CMK (cell line): ENCODE measurements at regions not wholly inside any gene's neighbourhood (a gene's known extent, or its start where the extent isn't known, plus 50 kb on each side); places are given as distances from the start of the nearest gene placed in this dataset.
"Not testable (repeated sequence)": the region's sequence is repeated elsewhere in the genome, so short reads cannot be mapped to it uniquely, and the experiment has no call there.

Experiments used
- DNase-seq: peaks from one replicate; pipeline ENCODE4 v3.0.0-alpha.2; 2010; ENCODE audit warnings: low read depth

DNA sequence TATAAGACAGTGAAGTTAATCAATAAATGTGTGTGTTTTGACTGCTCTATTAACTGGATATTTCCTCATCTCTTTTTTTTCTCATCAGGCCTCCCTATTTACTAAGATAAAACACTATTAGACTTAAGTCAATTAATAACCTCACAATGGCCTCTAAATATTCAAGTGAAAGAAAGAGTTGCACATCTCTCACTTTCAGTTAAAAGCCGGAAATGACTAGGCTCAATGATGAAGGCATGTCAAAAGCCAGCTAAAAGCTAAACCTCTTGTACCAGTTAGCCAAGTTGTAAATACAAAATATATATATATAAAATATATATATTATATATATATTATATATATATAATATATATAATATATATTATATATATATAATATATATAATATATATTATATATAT, 127.0 kb upstream of the MEOX2 start:
- no peak for DNase-seq

DNA sequence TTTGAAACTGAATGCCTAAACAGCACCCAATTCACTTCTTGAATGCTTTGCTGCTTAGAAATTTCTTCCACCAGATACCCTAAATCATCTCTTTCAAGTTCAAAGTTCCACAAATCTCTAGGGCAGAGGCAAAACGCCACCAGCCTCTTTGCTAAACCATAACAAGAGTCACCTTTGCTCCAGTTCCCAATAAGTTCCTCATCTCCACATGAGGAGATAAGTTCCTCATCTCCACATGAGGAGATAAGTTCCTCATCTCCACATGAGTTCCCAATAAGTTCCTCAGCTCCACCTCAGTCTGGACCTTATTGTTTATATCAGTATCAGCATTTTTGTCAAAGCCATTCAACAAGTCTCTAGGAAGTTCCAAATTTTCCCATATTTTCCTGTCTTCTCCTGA, 123.9 kb upstream of the MEOX2 start:
- not testable (repeated sequence) for DNase-seq

DNA sequence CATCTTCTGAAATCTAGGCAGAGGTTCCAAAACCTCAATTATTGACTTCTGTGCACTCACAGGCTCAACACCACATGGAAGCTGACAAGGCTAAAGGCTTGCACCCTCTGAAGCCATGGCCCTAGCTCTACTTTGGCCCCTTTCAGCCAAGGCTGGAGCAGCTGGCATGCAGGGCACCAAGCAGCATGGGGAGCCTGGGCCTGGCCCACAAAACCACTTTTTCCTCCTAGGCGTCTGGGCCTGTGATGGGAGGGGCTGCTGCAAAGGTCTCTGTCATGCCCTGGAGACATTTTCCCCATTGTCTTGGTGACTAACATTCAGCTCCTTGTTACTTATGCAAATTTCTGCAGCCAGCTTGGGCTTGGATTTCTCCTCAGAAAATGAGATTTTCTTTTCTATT, 123.5 kb upstream of the MEOX2 start:
- DNase-seq, result not testable (repeated sequence)

DNA sequence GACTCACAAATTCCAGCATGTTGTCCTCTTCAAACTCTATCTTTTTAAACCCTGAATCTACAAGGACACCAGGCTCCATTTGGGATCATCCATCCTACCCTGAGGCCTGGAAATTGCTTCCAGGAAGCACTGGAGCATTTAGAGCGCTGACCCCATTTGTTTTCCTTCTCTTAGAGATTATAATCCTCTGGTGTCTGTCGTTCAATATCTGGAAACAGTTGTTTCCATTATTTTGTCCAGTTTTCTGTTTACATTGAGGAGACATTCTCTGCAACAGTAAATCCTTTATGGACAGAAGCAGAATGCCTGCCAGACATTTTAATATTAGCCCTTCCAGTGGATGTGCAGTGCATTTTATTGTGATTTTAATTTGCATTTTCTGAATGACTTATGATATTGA, 119.4 kb upstream of the MEOX2 start:
- no peak for DNase-seq

DNA sequence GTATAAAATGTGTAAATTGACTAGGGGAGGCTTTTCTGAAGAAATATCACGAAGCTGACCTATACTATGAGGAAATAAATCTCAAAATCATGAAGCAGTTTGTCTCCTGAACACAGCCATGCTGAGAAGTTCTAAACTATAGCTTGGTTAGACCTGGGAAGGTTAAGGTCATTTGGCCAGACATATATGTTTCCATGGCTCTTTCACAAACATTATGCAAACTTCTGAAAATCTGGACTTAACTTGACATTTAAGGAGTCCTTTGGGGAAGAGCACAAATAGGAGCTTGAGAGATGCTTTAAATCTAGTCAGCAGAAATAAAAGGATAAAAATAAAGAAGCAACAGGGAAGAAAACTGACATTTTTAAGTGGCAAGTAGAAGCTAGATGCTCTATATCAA, 115.9 kb upstream of the MEOX2 start:
- no peak for DNase-seq

DNA sequence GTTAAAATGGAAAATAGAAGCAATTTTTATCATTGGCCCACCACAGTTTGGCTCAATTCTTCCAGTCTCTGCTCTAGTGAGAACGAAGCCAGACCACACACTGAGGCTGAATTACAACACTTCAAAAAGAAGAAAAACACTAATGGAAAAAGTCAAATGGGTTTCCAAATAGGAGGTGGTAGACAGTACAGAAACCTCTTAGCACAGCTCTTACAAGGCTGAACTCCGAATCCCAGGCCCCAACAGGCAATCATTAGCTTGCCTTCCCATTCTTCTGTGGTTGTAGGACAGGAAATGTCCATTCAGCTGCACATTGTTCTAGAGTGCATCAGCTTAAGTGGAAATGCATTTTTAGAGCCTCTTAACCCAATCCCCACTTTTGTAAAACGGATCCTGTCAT, 115.1 kb upstream of the MEOX2 start:
- no peak for DNase-seq

DNA sequence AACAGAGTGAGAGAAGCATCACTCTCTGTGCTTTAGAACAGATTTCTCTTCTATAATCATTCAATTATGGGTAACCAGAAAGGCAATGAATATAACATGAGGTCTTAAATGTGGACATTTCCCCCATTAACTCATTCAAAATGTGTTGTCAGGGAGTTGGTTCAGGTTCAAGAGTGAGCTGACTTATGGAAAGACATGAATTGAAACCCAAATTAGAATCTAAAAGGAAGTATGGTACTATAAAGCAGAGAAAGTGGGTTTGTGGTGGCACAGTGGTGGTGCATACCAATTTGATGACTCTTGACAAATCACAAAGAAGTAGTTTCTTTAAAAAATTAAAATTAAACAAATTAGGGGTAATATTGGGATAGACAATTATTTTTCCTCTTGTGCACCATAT, 114.6 kb upstream of the MEOX2 start:
- no peak for DNase-seq

DNA sequence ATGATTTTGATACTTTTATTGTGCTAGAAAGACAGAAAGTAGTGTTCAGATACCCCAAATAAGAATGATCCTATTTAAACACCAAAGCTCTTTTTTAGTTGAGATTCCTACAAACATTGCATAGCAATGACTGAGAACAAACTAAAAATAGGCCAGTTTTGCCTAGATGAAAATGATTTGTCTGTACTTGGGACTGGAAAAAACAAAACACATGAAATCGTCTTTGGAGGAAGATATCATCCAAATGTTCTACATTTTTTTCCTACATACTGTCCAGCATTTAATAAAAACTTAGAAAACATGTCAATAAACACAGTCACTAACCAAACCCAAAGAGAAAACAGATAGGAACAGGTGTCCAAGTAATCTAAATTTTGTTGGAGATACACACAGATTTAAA, 111.6 kb upstream of the MEOX2 start:
- no peak for DNase-seq

DNA sequence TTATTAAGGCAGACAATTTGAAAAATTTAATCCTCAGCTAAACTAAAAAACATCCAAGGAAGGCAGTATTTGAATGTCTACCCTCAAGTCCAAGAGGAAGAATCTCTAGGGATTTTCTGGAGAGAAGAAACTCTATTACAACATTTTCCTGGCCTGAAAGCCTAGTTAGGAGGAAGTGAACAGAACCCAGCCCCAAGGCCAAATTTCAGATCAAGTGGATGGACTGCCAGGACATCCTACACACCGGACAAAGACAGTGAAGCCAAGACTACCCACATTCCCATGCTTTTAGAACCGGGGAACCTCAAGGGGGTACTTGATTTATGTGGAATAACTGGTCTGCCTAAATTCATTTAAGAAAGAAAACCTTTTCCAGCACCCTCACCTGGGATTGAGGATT, 108.9 kb upstream of the MEOX2 start:
- DNase-seq, result no peak

DNA sequence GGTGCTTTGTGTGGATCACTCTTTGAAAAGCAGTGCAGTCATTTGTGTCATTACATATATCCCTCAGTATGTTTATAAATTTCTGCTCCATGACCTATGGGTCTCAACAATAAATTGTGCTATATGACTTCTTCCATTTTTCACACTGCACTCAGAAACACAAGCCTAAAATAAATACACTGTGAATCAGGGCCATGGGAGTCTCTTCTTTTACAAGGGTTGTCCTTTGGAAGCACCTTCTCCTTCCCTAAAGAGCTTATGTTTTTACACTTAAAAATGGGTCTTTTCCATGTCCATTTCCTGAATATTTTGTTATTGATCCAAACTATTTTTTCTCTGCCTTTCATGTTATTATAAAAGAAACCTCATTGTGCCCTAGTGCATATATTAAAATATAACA, 108.3 kb upstream of the MEOX2 start:
- DNase-seq, result no peak

DNA sequence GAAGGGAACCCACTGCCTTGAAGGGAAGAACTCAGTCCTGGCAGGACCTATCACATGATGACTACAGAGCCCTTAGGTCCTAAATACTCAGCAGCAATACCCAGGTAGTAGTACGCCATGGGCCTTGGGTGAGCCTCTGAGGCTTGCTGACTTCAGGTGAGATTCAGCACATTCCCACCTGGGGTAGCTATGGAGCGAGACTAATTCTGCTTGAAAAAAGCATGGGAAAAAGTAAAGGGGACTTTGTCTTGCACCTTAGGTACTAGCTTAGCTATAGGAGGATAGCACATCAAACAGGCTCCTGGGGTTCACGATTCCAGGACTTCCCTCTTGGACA, 98.2 kb upstream of the MEOX2 start:
- DNase-seq, result no peak

DNA sequence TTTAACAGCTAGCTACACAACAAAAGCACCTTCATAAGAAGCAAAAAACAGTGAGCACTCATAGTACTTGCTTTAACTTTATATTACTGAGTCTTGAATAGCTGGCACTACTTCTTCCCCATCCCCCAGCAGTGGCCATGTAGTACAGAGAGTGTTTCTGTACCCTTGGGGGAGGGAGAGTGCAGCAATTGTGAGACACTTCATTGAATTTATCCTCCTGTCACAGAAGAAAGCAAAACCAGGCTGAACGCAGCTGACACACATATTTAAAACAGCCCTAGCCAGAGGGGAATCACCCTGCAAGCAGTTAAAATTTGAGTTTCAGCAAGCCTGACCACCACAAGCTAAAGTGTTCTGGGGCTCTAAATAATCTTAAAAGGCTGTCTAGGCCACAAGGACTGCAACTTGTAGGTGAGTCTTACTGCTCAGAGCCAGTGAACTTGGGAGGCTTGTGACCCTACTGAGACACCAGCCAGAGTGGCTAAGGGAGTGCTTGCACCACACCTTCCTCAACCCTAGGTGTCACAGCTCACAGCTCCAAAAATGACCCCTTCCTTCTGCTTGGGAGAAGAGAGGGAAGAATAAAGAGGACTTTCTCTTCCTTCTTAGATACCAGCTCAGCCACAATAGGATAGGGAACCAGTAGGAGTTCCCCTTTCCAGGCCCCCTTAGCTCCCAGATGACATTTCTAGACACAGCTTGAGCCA, 97.7 kb upstream of the MEOX2 start:
- peak; percentile 12 for DNase-seq

DNA sequence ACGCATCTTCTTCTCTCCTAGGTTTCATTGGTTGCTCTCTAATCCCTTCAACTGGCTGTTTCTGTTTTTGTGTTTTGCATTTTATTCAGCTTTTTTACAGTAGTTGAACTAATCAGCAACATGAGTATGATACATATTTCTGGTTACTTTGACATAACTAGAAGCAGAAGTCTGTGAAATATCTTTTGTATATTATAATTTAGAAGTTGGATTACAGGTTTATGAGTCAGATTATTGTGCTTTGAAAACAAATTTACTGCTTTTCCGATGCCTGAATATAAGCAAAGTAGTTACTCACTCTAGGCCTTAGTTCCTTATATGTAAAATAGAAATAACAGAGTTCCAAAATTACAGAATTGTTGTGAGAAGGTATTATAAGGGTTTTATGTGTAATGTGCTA, 96.2 kb upstream of the MEOX2 start:
- DNase-seq, result no peak

DNA sequence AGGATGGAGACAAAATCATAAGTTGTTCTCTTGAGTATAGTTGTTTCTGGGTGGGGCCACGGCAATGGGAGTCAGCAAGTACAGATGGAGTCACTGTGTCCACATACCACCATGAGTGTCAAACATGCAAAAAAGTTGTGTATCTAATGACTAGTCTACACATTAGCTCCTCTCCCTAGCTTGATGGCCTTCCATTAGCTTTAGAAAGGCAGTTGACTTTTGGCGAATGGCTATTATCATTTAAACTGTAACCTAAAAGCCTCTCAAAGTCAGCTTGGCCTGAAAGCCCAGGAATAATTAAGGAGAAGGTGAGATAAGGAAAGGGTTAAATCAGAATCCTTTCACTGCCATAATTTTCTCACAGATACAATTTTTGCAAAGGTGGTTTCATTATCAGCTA, 95.5 kb upstream of the MEOX2 start:
- DNase-seq, result no peak

DNA sequence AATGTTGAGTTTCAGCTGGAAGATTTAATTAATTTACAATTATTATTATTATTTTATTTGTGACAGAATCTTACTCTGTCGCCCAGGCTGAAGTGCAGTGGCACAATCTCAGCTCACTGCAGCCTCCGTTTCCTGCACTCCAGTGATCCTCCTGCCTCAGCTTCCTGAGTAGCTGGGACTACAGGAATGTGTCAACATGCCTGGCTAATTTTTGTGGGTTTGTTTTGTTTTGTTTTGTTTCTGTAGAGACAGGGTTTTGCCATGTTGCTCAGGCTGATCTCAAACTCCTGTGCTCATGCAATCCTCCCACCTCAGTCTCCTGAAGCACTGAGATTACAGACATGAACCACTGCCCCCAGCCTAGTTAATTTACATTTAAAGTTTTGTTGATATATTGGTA, 93.8 kb upstream of the MEOX2 start:
- no peak for DNase-seq

DNA sequence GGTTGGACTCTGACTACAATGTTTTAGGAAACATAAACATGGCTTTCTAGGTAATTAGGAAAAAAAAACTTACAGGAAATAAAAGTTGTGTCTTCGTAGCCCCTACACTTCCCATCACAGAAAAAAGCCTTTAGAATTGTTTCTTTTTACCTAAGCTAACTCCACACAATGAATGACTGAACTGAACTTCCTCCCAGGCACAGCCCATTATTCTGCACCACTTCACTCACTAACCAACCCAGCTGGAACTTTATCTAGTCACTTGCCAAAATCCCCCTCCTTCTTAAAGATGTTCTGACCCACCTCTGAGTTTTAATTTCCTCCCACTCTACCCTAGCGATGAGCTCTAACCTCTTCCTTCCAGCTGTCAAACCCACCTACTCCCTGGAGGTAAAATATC, 91.7 kb upstream of the MEOX2 start:
- no peak for DNase-seq

DNA sequence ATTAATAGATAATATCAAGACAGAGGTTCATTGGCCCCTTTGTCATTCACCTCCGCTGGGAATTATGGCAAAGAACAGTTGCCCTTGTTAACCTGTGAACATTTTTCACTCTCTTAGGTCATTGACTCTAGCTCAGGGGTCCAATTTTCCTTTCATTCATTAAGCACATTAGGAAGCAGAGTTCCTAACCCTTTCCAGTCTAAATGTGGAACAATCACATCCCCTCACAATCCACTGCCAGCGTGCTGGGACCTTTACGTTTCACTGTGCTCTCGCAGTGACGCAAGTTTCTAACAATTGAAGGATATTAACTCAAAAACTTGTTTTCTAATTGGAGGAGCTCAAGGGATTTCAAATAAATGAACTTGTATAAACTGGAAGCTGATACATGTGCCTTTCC, 79.3 kb upstream of the MEOX2 start:
- DNase-seq, result no peak

DNA sequence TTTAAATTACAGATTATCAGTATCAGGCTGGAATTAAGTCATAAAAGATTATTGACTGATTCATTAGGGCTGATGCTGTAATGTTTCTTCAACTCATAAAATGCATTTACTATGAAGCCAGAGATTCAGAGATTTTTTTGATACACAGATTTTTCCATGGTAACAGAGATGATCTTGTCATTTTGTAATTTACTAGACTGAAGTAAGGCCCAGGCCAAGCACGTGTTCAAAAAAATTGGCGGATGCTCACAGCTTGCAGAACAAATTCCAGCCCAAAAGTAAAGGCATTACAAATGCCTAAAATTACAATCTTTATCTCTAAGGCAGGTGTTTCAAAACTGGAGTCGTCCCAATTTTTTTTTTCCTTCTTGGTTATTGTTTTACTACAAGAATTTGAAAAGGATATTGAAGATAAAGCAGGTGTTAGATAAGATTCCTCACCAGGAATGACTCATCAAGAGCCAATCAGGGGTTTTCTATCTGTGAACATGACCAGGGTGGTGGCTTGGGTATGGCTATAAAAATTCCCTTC, 78.4 kb upstream of the MEOX2 start:
- no peak for DNase-seq

DNA sequence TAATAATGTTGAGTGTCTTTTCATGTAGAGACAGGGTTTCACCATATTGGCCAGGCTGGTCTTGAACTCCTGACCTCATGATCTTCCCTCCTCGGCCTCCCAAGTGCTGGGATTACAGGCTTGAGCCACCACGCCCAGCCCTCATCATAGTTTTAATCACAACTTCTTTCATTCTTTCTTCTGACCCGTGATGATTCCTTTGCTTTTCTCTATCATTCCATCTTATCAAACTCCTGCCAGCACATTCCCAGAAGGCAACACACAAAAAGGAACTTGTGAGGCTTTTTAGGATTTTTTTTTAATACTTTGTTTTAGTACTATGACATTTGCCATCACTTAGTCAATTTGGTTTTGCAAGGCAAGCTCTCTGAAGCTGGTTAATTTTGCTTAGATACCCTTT, 77.5 kb upstream of the MEOX2 start:
- DNase-seq, result no peak

DNA sequence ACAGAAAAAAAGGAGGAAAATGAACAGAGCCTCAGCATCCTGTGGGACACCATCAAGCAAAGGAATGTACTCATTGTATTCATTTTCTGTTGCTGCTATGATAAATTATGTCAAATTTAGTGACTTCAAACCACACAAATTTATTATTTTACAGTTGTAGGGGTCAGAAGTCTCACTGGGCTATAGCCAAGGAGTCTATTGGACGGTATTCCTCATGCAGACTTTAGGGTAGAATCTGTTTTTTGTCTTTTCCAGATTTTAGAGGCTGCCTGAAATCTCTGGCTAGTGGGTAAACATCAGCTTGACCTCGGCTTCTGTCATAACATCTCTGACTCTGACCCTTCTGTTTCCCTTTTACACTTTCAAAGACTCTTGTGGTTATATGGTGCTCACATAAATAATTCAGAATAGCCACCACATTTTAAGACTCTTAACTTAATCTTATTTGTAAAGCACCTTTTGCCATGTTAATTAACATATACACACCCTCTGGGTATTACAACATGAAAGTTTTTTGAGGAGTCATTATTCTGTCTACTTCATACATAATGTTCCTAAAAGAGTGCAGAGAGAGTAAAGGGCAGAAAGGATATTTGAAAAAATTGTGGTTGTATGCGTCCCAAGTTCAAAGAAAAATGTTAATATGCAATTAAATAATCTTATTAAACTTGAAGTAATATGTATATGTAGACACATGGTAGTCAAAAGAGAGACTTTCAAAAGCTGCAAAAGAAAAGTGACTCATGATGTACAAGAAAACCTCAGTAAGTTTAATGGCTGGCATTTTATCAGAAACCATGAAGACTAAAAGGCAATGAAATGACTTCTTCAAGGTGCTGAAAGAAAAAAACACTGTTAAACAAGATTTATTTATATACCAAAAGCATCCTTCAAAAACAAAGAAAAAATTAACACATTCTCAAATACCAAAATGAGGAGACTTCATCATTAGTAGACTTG, 70.8 kb upstream of the MEOX2 start:
- no peak for DNase-seq

DNA sequence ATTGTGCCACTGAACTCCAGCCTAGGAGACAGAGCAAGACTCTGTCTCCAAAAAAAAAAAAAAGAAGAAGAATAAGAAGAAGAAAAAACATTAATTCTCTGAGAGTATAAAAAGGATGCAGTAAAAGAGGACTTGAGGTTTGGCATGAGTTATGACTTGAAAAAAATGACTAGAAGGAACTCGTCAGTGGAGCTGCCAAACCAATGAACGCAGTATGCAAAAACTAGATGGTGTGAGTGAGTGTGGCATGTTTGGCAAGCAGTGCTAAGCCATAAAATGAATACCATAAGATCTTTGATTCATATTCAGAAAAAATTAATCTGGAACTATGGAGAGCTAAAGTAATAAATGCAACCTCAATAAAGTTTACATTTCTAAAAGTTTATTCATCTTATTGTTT, 68.6 kb upstream of the MEOX2 start:
- no peak for DNase-seq

DNA sequence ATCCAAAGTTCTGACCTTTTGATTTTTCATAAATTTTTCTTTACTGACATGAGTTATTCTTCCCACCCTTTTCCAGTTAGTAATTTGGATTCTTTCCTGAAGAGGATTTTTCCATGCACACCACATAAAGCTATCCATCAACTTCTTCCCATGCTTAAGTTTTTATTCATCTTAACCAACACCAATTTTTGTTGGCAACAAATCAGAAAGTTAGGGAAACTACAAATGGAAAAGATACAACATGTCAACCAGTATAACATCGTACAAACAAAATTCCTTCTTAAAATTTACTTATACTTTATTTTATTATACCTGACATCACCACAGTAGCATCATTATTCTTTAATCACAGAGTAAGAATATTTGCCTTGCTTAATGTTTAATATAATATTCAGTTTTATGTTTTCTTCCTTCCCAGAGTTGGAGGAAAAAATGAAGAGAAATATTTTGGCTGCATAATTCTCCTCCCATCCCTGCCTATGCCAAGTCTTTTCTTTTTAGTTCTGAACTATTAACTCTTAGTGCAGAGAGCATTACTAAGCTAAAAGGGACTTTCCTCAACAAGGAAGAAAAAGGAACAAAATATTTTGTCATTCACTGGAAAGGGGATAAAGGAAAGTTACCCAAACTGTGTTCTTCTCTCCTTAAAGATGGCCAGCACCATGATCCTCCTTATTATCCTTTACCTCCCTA, 67.5 kb upstream of the MEOX2 start:
- DNase-seq, result no peak

DNA sequence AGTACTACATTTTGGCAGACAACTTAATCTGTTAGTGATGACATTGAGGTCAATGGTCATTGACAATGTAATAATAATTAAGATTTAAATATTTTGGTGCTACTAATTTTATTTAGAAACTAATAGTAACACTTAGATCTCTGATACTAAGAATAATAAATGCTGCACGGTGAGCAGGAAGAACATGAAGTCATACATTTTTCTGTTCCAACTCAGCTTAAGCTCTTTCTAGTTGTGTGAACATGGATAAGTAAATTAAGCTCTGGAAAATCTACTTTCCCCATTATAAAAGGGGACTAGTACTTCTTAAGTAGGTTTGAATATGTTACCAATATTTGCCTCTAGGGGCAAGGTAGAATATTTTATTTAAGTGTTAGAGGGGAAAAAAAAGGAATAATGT, 65.9 kb upstream of the MEOX2 start:
- no peak for DNase-seq
